GM23248 (cell line): ENCODE measurements at regions not wholly inside any gene's neighbourhood (a gene's known extent, or its start where the extent isn't known, plus 50 kb on each side); places are given as distances from the start of the nearest gene placed in this dataset.

ENCODE experiments used
- DNase-seq: peaks from one replicate; pipeline ENCODE4 v3.0.0-alpha.2; 2015
- H2AFZ ChIP-seq: fragments of 200-600 bp; sonication (generic); 2 replicates; pipeline ENCODE4 v1.6.1; 2016; ENCODE audit warnings: antibody characterized with exemption
- H3F3A ChIP-seq: fragments of 200-600 bp; sonication (generic); 2 replicates; pipeline ENCODE4 v1.6.1; 2016; ENCODE audit warnings: mild to moderate bottlenecking, antibody characterized with exemption, mixed run types; ENCODE audit not compliant: insufficient read depth
- H3K27ac ChIP-seq: fragments of 200-600 bp; sonication (generic); 2 replicates; pipeline ENCODE4 v1.5.1; 2016; ENCODE audit warnings: mild to moderate bottlenecking
- H3K27me3 ChIP-seq: fragments of 200-600 bp; sonication (generic); replicated peaks from 2 replicates; pipeline ENCODE4 v1.6.1; 2016; ENCODE audit warnings: mild to moderate bottlenecking; ENCODE audit not compliant: insufficient read depth
- H3K36me3 ChIP-seq: fragments of 200-600 bp; sonication (generic); 2 replicates; pipeline ENCODE4 v1.6.1; 2016; ENCODE audit warnings: low read depth, mild to moderate bottlenecking
- H3K4me1 ChIP-seq: fragments of 200-600 bp; sonication (generic); 2 replicates; pipeline ENCODE4 v1.6.1; 2016; ENCODE audit warnings: mild to moderate bottlenecking; ENCODE audit not compliant: insufficient read depth
- H3K4me2 ChIP-seq: fragments of 200-600 bp; sonication (generic); one replicate; pipeline ENCODE4 v1.6.1; 2016; ENCODE audit warnings: mild to moderate bottlenecking; ENCODE audit not compliant: unreplicated experiment
- H3K4me3 ChIP-seq: fragments of 200-600 bp; sonication (generic); 2 replicates; pipeline ENCODE4 v1.5.1; 2016; ENCODE audit warnings: mild to moderate bottlenecking
- H3K79me2 ChIP-seq: fragments of 200-600 bp; sonication (generic); 2 replicates; pipeline ENCODE4 v1.6.1; 2016; ENCODE audit warnings: mild to moderate bottlenecking; ENCODE audit not compliant: insufficient read depth
- H3K9ac ChIP-seq: fragments of 200-600 bp; sonication (generic); 2 replicates; pipeline ENCODE4 v1.6.1; 2016; ENCODE audit warnings: mild to moderate bottlenecking
- H3K9me2 ChIP-seq: fragments of 200-600 bp; sonication (generic); 2 replicates; pipeline ENCODE4 v1.6.1; 2016; ENCODE audit warnings: mixed run types, mild to moderate bottlenecking, moderate library complexity; ENCODE audit not compliant: insufficient read depth
- H3K9me3 ChIP-seq: fragments of 200-600 bp; sonication (generic); one replicate; pipeline ENCODE4 v1.6.1; 2017; ENCODE audit warnings: low read depth
- H4K20me1 ChIP-seq: fragments of 200-600 bp; sonication (generic); 2 replicates; pipeline ENCODE4 v1.6.0; 2016; ENCODE audit not compliant: insufficient read depth
- EZH2 ChIP-seq: fragments of 200-600 bp; sonication (generic); IDR thresholded peaks from 2 replicates; pipeline ENCODE4 v1.6.1; 2018; ENCODE audit warnings: antibody characterized with exemption, mild to moderate bottlenecking; ENCODE audit not compliant: insufficient read depth, poor library complexity, severe bottlenecking
- EZH2phosphoT487 ChIP-seq: fragments of 200-600 bp; sonication (generic); IDR thresholded peaks from 2 replicates; pipeline ENCODE4 v1.6.1; 2018; ENCODE audit warnings: antibody characterized with exemption, moderate library complexity, mild to moderate bottlenecking, low read depth; ENCODE audit not compliant: insufficient read depth
- WGBS, 2 experiments: methylation state at CpG; one replicate each; pipeline ENCODE4 v1.1.6; 2015 to 2017; ENCODE audit warnings: low lambda C conversion rate in 2 of 2, low coverage in 1 of 2; ENCODE audit errors: missing lambda C conversion rate in 2 of 2; 5-methylcytosine and 5-hydroxymethylcytosine counted together
- in situ Hi-C: fragments of 300-500 bp; cut with MboI; formaldehyde crosslinking; loops from 2 replicates; pipeline ENCODE4 v1.15.0; 2020

- 56 to 59% methylated on average over 5 of the region's 5 CpGs for WGBS, 2 experiments
- H3K9ac ChIP-seq: no peak overlapping the region
- no peaks in the 10 kb centered on the region for H3K9me2 ChIP-seq
- no peaks in the 10 kb centered on the region for H3F3A ChIP-seq
- H2AFZ ChIP-seq: no peak overlapping the region
- no peak overlapping the region for H3K4me3 ChIP-seq
- TF ChIP-seq EZH2: no peak
- TF ChIP-seq EZH2phosphoT487: no peak
- DNase-seq: no peak
- no peaks in the 10 kb centered on the region for H3K4me1 ChIP-seq
- H3K27me3 ChIP-seq: peaks cover 24% of the 10 kb centered on the region
- no peak overlapping the region for H3K4me2 ChIP-seq
- H3K79me2 ChIP-seq: no peaks in the 10 kb centered on the region
- H4K20me1 ChIP-seq: no peaks in the 10 kb centered on the region
- no peaks in the 10 kb centered on the region for H3K9me3 ChIP-seq
- in situ Hi-C loops: loop anchor here (25.0 kb wide), 2 partner anchors 944 to 1119 kb away; no protein-coding TSS in a partner anchor
- no peaks in the 10 kb centered on the region for H3K36me3 ChIP-seq
- H3K27ac ChIP-seq: no peak overlapping the region
Measured at GRCh38 chr6:132968419-132968950, 154.1 kb downstream of the RPS12 start.

- no peaks in the 10 kb centered on the region for H3F3A ChIP-seq
- H3K4me3 ChIP-seq: no peak overlapping the region
- H3K36me3 ChIP-seq: no peaks in the 10 kb centered on the region
- no peaks in the 10 kb centered on the region for H3K9me2 ChIP-seq
- 5 to 14% methylated on average over 1 of the region's 1 CpG for WGBS, 2 experiments
- no peak overlapping the region for H3K9ac ChIP-seq
- peaks cover 28% of the 10 kb centered on the region for H3K27me3 ChIP-seq
- no peaks in the 10 kb centered on the region for H3K79me2 ChIP-seq
- TF ChIP-seq EZH2 (no peak), EZH2phosphoT487 (no peak)
- peak; percentile 46 for DNase-seq
- H3K4me2 ChIP-seq: no peak overlapping the region
- H2AFZ ChIP-seq: no peak overlapping the region
- no peak overlapping the region for H3K27ac ChIP-seq
- in situ Hi-C loops: loop anchor here (25.0 kb wide), 2 partner anchors 943 to 1118 kb away; no protein-coding TSS in a partner anchor
- H3K9me3 ChIP-seq: no peaks in the 10 kb centered on the region
- no peaks in the 10 kb centered on the region for H4K20me1 ChIP-seq
- no peaks in the 10 kb centered on the region for H3K4me1 ChIP-seq
Measured at GRCh38 chr6:132969196-132969595, 154.8 kb downstream of the RPS12 start.

- H3K9ac ChIP-seq: no peak overlapping the region
- H2AFZ ChIP-seq: no peak overlapping the region
- H3K4me2 ChIP-seq: no peak overlapping the region
- no peaks in the 10 kb centered on the region for H4K20me1 ChIP-seq
- H3K27ac ChIP-seq: no peak overlapping the region
- H3K27me3 ChIP-seq: peaks cover 42% of the 10 kb centered on the region
- in situ Hi-C loops: loop anchor here (25.0 kb wide), 2 partner anchors 941 to 1116 kb away; no protein-coding TSS in a partner anchor
- DNase-seq: no peak
- no peak overlapping the region for H3K4me3 ChIP-seq
- 59 to 61% methylated on average over 3 of the region's 3 CpGs for WGBS, 2 experiments
- no peaks in the 10 kb centered on the region for H3K9me2 ChIP-seq
- H3K9me3 ChIP-seq: no peaks in the 10 kb centered on the region
- no peaks in the 10 kb centered on the region for H3K4me1 ChIP-seq
- H3K79me2 ChIP-seq: no peaks in the 10 kb centered on the region
- no peaks in the 10 kb centered on the region for H3K36me3 ChIP-seq
- H3F3A ChIP-seq: no peaks in the 10 kb centered on the region
- no peak for TF ChIP-seq EZH2phosphoT487
- TF ChIP-seq EZH2: no peak
Measured at GRCh38 chr6:132971676-132972075, 157.3 kb downstream of the RPS12 start.

GRCh38 chr6:132972254-132972653 lies 157.9 kb downstream of the RPS12 start:
- H3F3A ChIP-seq: no peaks in the 10 kb centered on the region

GRCh38 chr6:132972971-132973370 lies 158.6 kb downstream of the RPS12 start:
- H4K20me1 ChIP-seq: no peaks in the 10 kb centered on the region
- no peak for TF ChIP-seq EZH2
- TF ChIP-seq EZH2phosphoT487: no peak
- no peak for DNase-seq
- no peaks in the 10 kb centered on the region for H3K79me2 ChIP-seq
- no peak overlapping the region for H2AFZ ChIP-seq
- H3K9me2 ChIP-seq: no peaks in the 10 kb centered on the region
- in situ Hi-C loops: loop anchor here (25.0 kb wide), 2 partner anchors 939 to 1114 kb away; no protein-coding TSS in a partner anchor
- peaks cover 53% of the 10 kb centered on the region for H3K27me3 ChIP-seq
- H3K27ac ChIP-seq: no peak overlapping the region
- no peaks in the 10 kb centered on the region for H3K4me1 ChIP-seq
- WGBS, 2 experiments: 2 to 3% methylated on average over 3 of the region's 3 CpGs
- no peaks in the 10 kb centered on the region for H3K36me3 ChIP-seq
- no peak overlapping the region for H3K4me3 ChIP-seq
- no peak overlapping the region for H3K9ac ChIP-seq
- no peak overlapping the region for H3K4me2 ChIP-seq
- H3K9me3 ChIP-seq: no peaks in the 10 kb centered on the region
- no peaks in the 10 kb centered on the region for H3F3A ChIP-seq

More at GRCh38 chr6:132972254-132972653, 157.9 kb downstream of the RPS12 start:
- no peaks in the 10 kb centered on the region for H3K9me2 ChIP-seq
- in situ Hi-C loops: loop anchor here (25.0 kb wide), 2 partner anchors 940 to 1115 kb away; no protein-coding TSS in a partner anchor
- no peaks in the 10 kb centered on the region for H4K20me1 ChIP-seq
- no peaks in the 10 kb centered on the region for H3K36me3 ChIP-seq
- H3K4me2 ChIP-seq: no peak overlapping the region
- no peaks in the 10 kb centered on the region for H3K9me3 ChIP-seq
- H3K79me2 ChIP-seq: no peaks in the 10 kb centered on the region
- H3K9ac ChIP-seq: no peak overlapping the region
- peaks cover 45% of the 10 kb centered on the region for H3K27me3 ChIP-seq
- no peak overlapping the region for H2AFZ ChIP-seq
- H3K27ac ChIP-seq: no peak overlapping the region
- no peak for TF ChIP-seq EZH2phosphoT487
- TF ChIP-seq EZH2: no peak
- no peak for DNase-seq
- H3K4me1 ChIP-seq: no peaks in the 10 kb centered on the region
- no peak overlapping the region for H3K4me3 ChIP-seq
